HEK293T (cell line): ENCODE measurements at regions not wholly inside any gene's neighbourhood (a gene's known extent, or its start where the extent isn't known, plus 50 kb on each side); places are given as distances from the start of the nearest gene placed in this dataset.
A peak's percentile ranks its signal among the peaks of the same experiment; 100 is the strongest.
"Not testable (repeated sequence)": the region's sequence is repeated elsewhere in the genome, so short reads cannot be mapped to it uniquely, and the experiment has no call there.

Experiments used
- CTCF ChIA-PET: fragments of 350-600 bp; formaldehyde crosslinking; extraction: SDS; loops from one replicate; lab custom pipeline; 2021; ENCODE audit warnings: antibody characterized with exemption, inconsistent platforms; lab: Yijun Ruan, JAX
- POLR2A ChIA-PET: fragments of 350-600 bp; formaldehyde crosslinking; extraction: SDS; loops from one replicate; lab custom pipeline; 2020; ENCODE audit warnings: antibody characterized with exemption, inconsistent platforms; lab: Yijun Ruan, JAX
- DNase-seq: peaks from one replicate; pipeline ENCODE4 v3.0.0; 2012; ENCODE audit warnings: mixed read lengths; ENCODE audit errors: extremely low spot score
- ARNT ChIP-seq: fragments of 450-650 bp; IDR thresholded peaks from 2 replicates; pipeline ENCODE4 v1.6.1; 2017; ENCODE audit warnings: mild to moderate bottlenecking
- BHLHE40 ChIP-seq: fragments of 450-650 bp; IDR thresholded peaks from 2 replicates; pipeline ENCODE4 v1.6.1; 2016; ENCODE audit warnings: mild to moderate bottlenecking, moderate library complexity, borderline replicate concordance
- CTBP1 ChIP-seq: fragments of 450-650 bp; IDR thresholded peaks from 2 replicates; pipeline ENCODE4 v1.6.1; 2016; ENCODE audit warnings: borderline replicate concordance
- ELF4 ChIP-seq: fragments of 450-650 bp; IDR thresholded peaks from 2 replicates; pipeline ENCODE4 v1.6.1; 2017; ENCODE audit warnings: antibody characterized with exemption
- FOXA1 ChIP-seq: fragments of 450-650 bp; IDR thresholded peaks from 2 replicates; pipeline ENCODE4 v1.6.1; 2016; ENCODE audit warnings: mild to moderate bottlenecking
- FOXM1 ChIP-seq: fragments of 450-650 bp; IDR thresholded peaks from 2 replicates; pipeline ENCODE4 v1.6.1; 2017; ENCODE audit warnings: mild to moderate bottlenecking, borderline replicate concordance
- HDGF ChIP-seq: fragments of 450-650 bp; IDR thresholded peaks from 2 replicates; pipeline ENCODE4 v1.6.1; 2017; ENCODE audit warnings: antibody characterized with exemption, borderline replicate concordance
- L3MBTL2 ChIP-seq: fragments of 450-650 bp; conservative IDR thresholded peaks from 2 replicates; pipeline ENCODE4 v1.6.1; 2016; ENCODE audit warnings: mild to moderate bottlenecking
- LEF1 ChIP-seq: fragments of 450-650 bp; IDR thresholded peaks from 2 replicates; pipeline ENCODE4 v1.6.1; 2017; ENCODE audit warnings: mild to moderate bottlenecking, borderline replicate concordance
- PKNOX1 ChIP-seq: fragments of 450-650 bp; IDR thresholded peaks from 2 replicates; pipeline ENCODE4 v1.6.1; 2016
- SP1 ChIP-seq: fragments of 450-650 bp; IDR thresholded peaks from 2 replicates; pipeline ENCODE4 v1.6.1; 2017
- SUZ12 ChIP-seq: fragments of 450-650 bp; IDR thresholded peaks from 2 replicates; pipeline ENCODE4 v1.6.1; 2016; ENCODE audit warnings: mild to moderate bottlenecking
- ZNF384 ChIP-seq: fragments of 450-650 bp; IDR thresholded peaks from 2 replicates; pipeline ENCODE4 v1.6.1; 2016

DNA sequence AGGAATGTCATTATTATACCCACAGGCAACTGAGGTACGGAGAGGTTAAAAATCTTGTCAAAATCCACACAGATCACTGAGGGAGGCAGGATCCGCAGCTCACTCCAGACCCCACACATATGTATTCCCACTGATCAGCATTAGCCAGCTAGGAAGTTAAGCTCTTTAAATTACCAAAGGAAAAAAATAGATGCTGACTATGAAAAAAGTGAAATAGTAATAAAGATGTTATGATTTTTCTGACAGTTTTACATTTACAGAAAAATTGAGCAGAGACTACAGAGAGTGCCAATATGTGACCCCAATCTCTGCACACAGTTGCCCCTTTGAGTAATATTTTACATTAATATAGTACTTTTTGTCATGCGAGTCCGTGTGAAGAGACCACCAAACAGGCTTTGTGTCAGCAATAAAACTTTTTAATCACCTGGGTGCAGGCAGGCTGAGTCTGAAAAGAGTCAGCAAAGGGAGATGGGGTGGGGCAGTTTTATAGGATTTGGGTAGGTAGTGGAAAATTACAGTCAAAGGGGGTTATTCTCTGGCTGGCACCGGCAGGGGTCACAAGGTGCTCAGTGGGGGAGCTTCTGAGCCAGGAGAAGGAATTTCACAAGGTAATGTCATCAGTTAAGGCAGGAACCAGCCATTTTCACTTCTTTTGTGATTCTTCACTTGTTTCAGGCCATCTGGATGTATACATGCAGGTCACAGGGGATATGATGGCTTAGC, 61.9 kb upstream of the NAA35 start:
- CTCF ChIA-PET, result interaction anchor here (0.7 kb wide), 1 partner anchor 21 kb away, joined by 3 read pairs; no protein-coding TSS in a partner anchor
- POLR2A ChIA-PET, DNase-seq: not testable (repeated sequence)
- TF ChIP-seq CTBP1 (0 out of 2 replicates have a peak, but pooled peaks have one; percentile 20), PKNOX1 (peak; percentile 84)

DNA sequence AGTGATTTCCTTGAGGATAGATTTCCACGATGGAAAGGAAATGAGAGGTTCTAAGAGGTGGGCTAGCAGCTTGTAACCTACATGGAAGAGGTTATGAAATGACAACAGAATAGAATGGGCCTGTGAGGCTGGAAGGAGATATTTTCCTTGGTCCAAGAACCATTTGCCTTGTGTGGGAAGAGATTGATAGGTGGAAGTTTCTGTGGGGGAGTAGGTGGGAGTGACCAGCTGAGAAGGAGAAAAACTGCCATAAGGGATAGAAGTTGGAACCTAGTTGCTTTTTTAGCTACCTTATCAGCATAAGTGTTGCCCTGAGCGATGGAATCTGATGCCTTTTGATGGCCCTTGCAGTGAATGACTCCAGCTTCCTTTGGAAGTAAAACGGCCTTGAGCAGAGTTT, 60.4 kb upstream of the NAA35 start:
- POLR2A ChIA-PET, result interaction anchor here (0.6 kb wide), 1 partner anchor 27 kb away, joined by 3 read pairs; no protein-coding TSS in a partner anchor
- CTCF ChIA-PET, DNase-seq: not testable (repeated sequence)

- TF ChIP-seq HDGF, result no peak
- TF ChIP-seq PKNOX1, result no peak
- no peak for TF ChIP-seq ELF4
- no peak for TF ChIP-seq FOXA1
- TF ChIP-seq SP1, result no peak
- no peak for TF ChIP-seq ARNT
- no peak for TF ChIP-seq SUZ12
- no peak for TF ChIP-seq BHLHE40
- TF ChIP-seq FOXM1, result no peak
- TF ChIP-seq L3MBTL2, result no peak
- ChIA-PET POLR2A (no interaction called here), CTCF (no interaction called here)
- no peak for DNase-seq
Measured at GRCh38 chr9:85884256-85884655, 56.7 kb upstream of the NAA35 start.

DNA sequence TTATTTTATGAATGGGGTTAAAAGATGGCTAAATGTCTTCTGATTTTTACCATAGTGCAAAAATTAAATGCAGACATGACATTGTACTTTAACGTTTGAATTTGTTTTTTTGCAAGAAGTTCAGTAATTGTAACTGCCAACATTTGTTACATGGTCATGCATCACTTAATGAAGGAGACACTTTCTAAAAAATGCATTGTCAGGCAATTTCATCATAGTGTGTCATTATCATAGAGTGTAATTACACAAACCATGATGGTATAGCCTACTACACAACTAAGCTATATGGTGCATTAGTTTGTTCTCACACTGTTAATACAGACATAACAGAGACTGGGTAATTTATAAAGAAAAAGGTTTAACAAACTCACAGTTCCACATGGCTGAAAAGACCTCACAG, 50.0 kb upstream of the NAA35 start:
- no peak for TF ChIP-seq ZNF384
- TF ChIP-seq SUZ12, result no peak
- no peak for TF ChIP-seq L3MBTL2
- TF ChIP-seq CTBP1, result no peak
- TF ChIP-seq LEF1, result no peak
- TF ChIP-seq BHLHE40, result no peak
- ChIA-PET POLR2A (no interaction called here), CTCF (no interaction called here)
- no peak for DNase-seq
